Endothelial cell of umbilical vein (primary cell): ENCODE measurements at regions not wholly inside any gene's neighbourhood (a gene's known extent, or its start where the extent isn't known, plus 50 kb on each side); places are given as distances from the start of the nearest gene placed in this dataset.

Experiments used
- BruUV-seq: library from RNA; stranded (reverse); fragments of 400-500 nt; replicated peaks from 2 replicates; lab custom pipeline; 2021; lab: Mats Ljungman, UMichigan
- CTCF ChIA-PET: fragments of 300-600, 350-600 bp; sonication (Branson Sonifier 250); formaldehyde crosslinking; loops from one replicate; lab custom pipeline; 2021; ENCODE audit warnings: antibody characterized with exemption, inconsistent platforms; lab: Charles Lee
- POLR2A ChIA-PET: fragments of 300-600, 350-600 bp; sonication (Branson Sonifier 250); formaldehyde crosslinking; loops from one replicate; lab custom pipeline; 2021; ENCODE audit warnings: antibody characterized with exemption, inconsistent platforms; lab: Charles Lee
- DNase-seq: peaks from one replicate; pipeline ENCODE4 v3.0.0-alpha.2; 2011; ENCODE audit warnings: low read depth, low spot score
- FAIRE-seq: peaks from 2 replicates; lab custom pipeline; 2011; peaks lifted over from hg19 to GRCh38; lab: Jason Lieb, UNC
- H2AFZ ChIP-seq: 2 replicates; pipeline ENCODE4 v1.6.0; 2012; ENCODE audit warnings: low read depth, low read length, control low read depth, inconsistent platforms
- H3K27ac ChIP-seq: 2 replicates; pipeline ENCODE4 v1.5.1; 2011; ENCODE audit warnings: low read depth, mild to moderate bottlenecking, control low read depth, low read length, moderate library complexity; ENCODE audit not compliant: insufficient read depth
- H3K27me3 ChIP-seq, 2 experiments: 2 replicates each; pipeline versions ENCODE4 v1.6.0 to v1.6.1; 2011; ENCODE audit warnings: low read length in 2 of 2, mixed read lengths in 1 of 2; ENCODE audit not compliant: control insufficient read depth in 2 of 2, insufficient read depth in 2 of 2
- H3K36me3 ChIP-seq, 2 experiments: 2 replicates in 1 of 2; 3 replicates in 1 of 2; pipeline ENCODE4 v1.5.1; 2011; ENCODE audit warnings: low read length in 2 of 2, mild to moderate bottlenecking in 1 of 2, moderate library complexity in 1 of 2; ENCODE audit not compliant: control insufficient read depth in 2 of 2, insufficient read depth in 2 of 2; ENCODE audit errors: extremely low read depth in 1 of 2
- H3K4me1 ChIP-seq: 3 replicates; pipeline ENCODE4 v1.5.1; 2011; ENCODE audit warnings: mild to moderate bottlenecking, low read length; ENCODE audit not compliant: control insufficient read depth, insufficient read depth; ENCODE audit errors: extremely low read depth
- H3K4me2 ChIP-seq: 2 replicates; pipeline ENCODE4 v1.6.1; 2011; ENCODE audit warnings: low read length, control low read depth, mixed read lengths; ENCODE audit not compliant: insufficient read depth
- H3K4me3 ChIP-seq, 3 experiments: fragments of 200-600 bp in 1 of 3; sonication (generic), shearing (Covaris generic) in 1 of 3; replicated peaks in 1 of 3; 2 replicates each; pipeline ENCODE4 v1.5.1; 2011 to 2016; ENCODE audit warnings: control low read depth in 3 of 3, low read length in 3 of 3, mild to moderate bottlenecking in 2 of 3, inconsistent platforms in 1 of 3, low read depth in 1 of 3, moderate library complexity in 1 of 3; ENCODE audit not compliant: insufficient read depth in 1 of 3
- H3K79me2 ChIP-seq: 2 replicates; pipeline ENCODE4 v1.6.0; 2012; ENCODE audit warnings: low read length, inconsistent platforms; ENCODE audit not compliant: control insufficient read depth, insufficient read depth
- H3K9ac ChIP-seq: replicated peaks from 2 replicates; pipeline ENCODE3; 2011; ENCODE audit warnings: low read length, control low read depth; ENCODE audit not compliant: insufficient read depth; ENCODE audit errors: extremely low read depth
- H3K9me1 ChIP-seq: replicated peaks from 3 replicates; pipeline ENCODE4 v1.6.0; 2011; ENCODE audit warnings: mild to moderate bottlenecking, low read length; ENCODE audit not compliant: control insufficient read depth, insufficient read depth; ENCODE audit errors: extremely low read depth
- H3K9me3 ChIP-seq: replicated peaks from 2 replicates; pipeline ENCODE4 v1.5.1; 2012; ENCODE audit warnings: low read length, inconsistent platforms; ENCODE audit not compliant: control insufficient read depth, insufficient read depth
- H4K20me1 ChIP-seq: replicated peaks from 2 replicates; pipeline ENCODE3; 2011; ENCODE audit warnings: mild to moderate bottlenecking, low read length; ENCODE audit not compliant: control insufficient read depth, insufficient read depth; ENCODE audit errors: extremely low read depth
- CTCF ChIP-seq, 2 donors: IDR thresholded peaks; 1 replicate in 1 of 2; 2 replicates in 1 of 2; pipeline ENCODE4 v1.5.1; 2011; ENCODE audit warnings: low read length in 2 of 2, mild to moderate bottlenecking in 2 of 2, moderate library complexity in 2 of 2, control low read depth in 1 of 2, inconsistent platforms in 1 of 2, low read depth in 1 of 2; ENCODE audit not compliant: insufficient read depth in 1 of 2; ENCODE audit errors: extremely low read depth in 1 of 2
- EZH2 ChIP-seq: IDR thresholded peaks from 2 replicates; pipeline ENCODE4 v1.6.1; 2012; ENCODE audit warnings: borderline replicate concordance, low read depth, mild to moderate bottlenecking, moderate library complexity, low read length, inconsistent platforms; ENCODE audit not compliant: severe bottlenecking
- FOS ChIP-seq: IDR thresholded peaks from 2 replicates; pipeline ENCODE4 v1.6.1; 2011; ENCODE audit warnings: mild to moderate bottlenecking, low read length, moderate library complexity, borderline replicate concordance; ENCODE audit not compliant: insufficient read depth
- GATA2 ChIP-seq: IDR thresholded peaks from 2 replicates; pipeline ENCODE4 v1.7.0; 2011; ENCODE audit warnings: low read depth, mild to moderate bottlenecking, moderate library complexity, mixed read lengths, low read length; ENCODE audit not compliant: insufficient read length, insufficient read depth
- JUN ChIP-seq: IDR thresholded peaks from 2 replicates; pipeline ENCODE4 v1.6.1; 2011; ENCODE audit warnings: borderline replicate concordance, low read depth; ENCODE audit not compliant: insufficient read length, insufficient read depth
- MAX ChIP-seq: IDR thresholded peaks from 2 replicates; pipeline ENCODE4 v1.6.1; 2011; ENCODE audit not compliant: insufficient read depth, insufficient read length
- MYC ChIP-seq: IDR thresholded peaks from one replicate; pipeline ENCODE4 v1.6.1; 2011; ENCODE audit warnings: mild to moderate bottlenecking, low read depth, low read length
- POLR2A ChIP-seq: IDR thresholded peaks from 2 replicates; pipeline ENCODE4 v1.6.1; 2012; ENCODE audit warnings: low read depth, mild to moderate bottlenecking, control low read depth, low read length
- POLR2AphosphoS5 ChIP-seq: IDR thresholded peaks from 2 replicates; pipeline ENCODE4 v1.6.1; 2012; ENCODE audit warnings: low read depth, mild to moderate bottlenecking, control low read depth, low read length, moderate library complexity; ENCODE audit not compliant: insufficient read depth
- dilution Hi-C: fragments of 300-500 bp; cut with MboI; formaldehyde crosslinking; loops from one replicate; pipeline ENCODE4 v1.15.0; 2019; ENCODE audit warnings: low sequenced_read_pairs; ENCODE audit not compliant: extremely low pct_ligation_motif_present
- intact Hi-C: fragments of 100-400 bp; cut with micrococcal nuclease; formaldehyde crosslinking; loops from one replicate; pipeline ENCODE4 v1.10.0; 2022

GRCh38 chr3:189534531-189534930 lies 96.7 kb upstream of the TP63 start:
- H3K9me1 ChIP-seq: no peaks in the 10 kb centered on the region
- dilution Hi-C loops (no loop called here), intact Hi-C loops (no loop called here)
- DNase-seq: no peak
- H4K20me1 ChIP-seq: no peaks in the 10 kb centered on the region
- TF ChIP-seq POLR2A: no peak
- TF ChIP-seq CTCF (IDR thresholded peaks at IDR 0.05; ENCODE audit: extremely low read depth in 1 of 2, insufficient read depth in 1 of 2, low read depth in 1 of 2, low read length in 2 of 2): no peak
- TF ChIP-seq MAX: no peak
- TF ChIP-seq MYC: no peak
- TF ChIP-seq GATA2: no peak
- no peak for TF ChIP-seq POLR2AphosphoS5
- TF ChIP-seq JUN: no peak
- TF ChIP-seq EZH2: no peak
- TF ChIP-seq FOS: no peak
- H2AFZ ChIP-seq: no peak overlapping the region
- H3K79me2 ChIP-seq: no peaks in the 10 kb centered on the region
- H3K27me3 ChIP-seq: no peaks in the 10 kb centered on the region
- ChIA-PET POLR2A (no interaction called here), CTCF (no interaction called here)
- H3K4me1 ChIP-seq: no peaks in the 10 kb centered on the region
- H3K36me3 ChIP-seq: no peaks in the 10 kb centered on the region
- peaks cover 2% of the 10 kb centered on the region for H3K9me3 ChIP-seq
- no peak for FAIRE-seq
- no TSS peak for BruUV-seq
- H3K9ac ChIP-seq: no peak overlapping the region
- H3K4me3 ChIP-seq: no peak overlapping the region
- H3K27ac ChIP-seq: no peak overlapping the region
- H3K4me2 ChIP-seq: no peak overlapping the region
